HK-2 (cell line): ENCODE measurements at regions not wholly inside any gene's neighbourhood (a gene's known extent, or its start where the extent isn't known, plus 50 kb on each side); places are given as distances from the start of the nearest gene placed in this dataset.

Experiments used
- DNase-seq: peaks from one replicate; pipeline ENCODE4 v3.0.0-alpha.2; 2018; ENCODE audit not compliant: unreplicated experiment

GRCh38 chr6:14925699-14926026 is 320.2 kb upstream of the JARID2 start:
- DNase-seq: no peak

- DNase-seq: no peak
These were observed 318.5 kb upstream of the JARID2 start for GRCh38 chr6:14927398-14927797.

DNA sequence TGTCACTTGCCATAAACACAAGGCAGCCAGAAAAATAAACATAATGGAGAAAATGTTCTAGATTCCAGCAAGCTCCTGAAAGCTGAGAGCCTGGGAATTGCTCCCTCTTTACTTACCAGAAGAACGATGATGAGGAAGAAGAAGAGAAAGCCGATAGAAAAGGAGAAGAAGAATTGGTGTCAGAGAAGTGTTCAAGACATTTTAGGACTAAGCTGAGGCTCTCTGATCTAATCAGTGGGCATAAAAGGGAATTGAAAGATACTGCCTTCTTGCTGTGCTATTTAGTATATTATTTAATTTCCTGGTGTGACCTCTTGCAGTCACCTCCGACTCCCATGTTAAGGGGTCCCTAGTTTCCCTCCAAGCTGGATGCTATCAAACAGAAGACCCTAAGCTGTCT is 316.6 kb upstream of the JARID2 start:
- DNase-seq: no peak

- DNase-seq: no peak
These were observed 315.4 kb upstream of the JARID2 start for GRCh38 chr6:14930366-14930989.

DNA sequence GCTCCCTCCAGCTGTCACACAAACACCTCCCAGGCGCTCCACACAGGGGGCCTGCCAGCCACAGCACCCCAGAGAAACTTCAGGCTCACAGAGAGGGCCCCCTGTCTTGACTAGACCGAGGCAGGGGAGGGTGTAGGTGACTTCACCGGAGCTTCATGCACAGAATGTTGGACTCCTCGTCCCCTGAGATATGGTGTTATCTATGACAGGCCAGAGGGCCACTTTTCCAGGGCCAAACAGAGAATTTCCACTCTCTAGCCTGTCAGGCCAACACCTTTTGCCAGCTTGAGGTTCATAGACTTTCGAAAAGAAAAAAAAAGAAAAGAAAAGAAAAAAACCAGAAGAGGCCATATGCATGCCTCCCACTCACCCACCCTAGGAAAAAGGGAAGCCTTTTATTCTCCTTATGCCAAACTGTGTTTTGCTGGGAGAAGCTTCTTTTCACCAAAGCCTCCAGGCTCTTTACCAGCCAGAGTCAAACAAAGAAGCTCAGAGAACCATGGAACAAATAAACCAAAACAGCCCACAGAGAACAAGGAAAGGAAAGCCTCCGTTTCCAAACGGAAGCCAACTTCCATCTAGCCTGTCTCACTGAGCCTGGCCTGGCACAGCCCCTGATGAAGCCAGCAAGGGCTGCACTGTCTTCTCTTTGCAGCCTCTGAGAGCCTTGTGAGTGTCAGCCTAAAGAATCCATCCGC is 313.2 kb upstream of the JARID2 start:
- no peak for DNase-seq

DNA sequence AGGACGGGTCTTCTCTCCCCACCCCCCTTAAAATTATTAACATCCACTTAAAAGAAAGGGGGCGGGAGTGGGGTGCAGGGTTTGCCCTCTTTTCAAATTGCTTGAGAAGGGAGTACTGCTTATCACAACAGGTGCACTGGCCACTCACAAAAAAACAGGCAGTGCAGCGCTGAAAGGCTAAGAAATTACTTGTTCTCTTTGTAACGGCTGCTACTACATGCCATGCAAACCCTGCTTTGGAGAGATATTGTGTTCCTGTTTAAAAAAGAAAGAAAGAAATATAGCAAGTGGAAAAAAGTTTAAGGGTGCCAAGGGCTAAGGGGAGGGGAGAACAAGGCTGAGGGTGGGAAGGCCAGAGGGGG is 312.7 kb upstream of the JARID2 start:
- no peak for DNase-seq

GRCh38 chr6:14934013-14934412 is 311.9 kb upstream of the JARID2 start:
- DNase-seq: no peak

GRCh38 chr6:14934844-14935243 is 311.0 kb upstream of the JARID2 start:
- DNase-seq: no peak

DNA sequence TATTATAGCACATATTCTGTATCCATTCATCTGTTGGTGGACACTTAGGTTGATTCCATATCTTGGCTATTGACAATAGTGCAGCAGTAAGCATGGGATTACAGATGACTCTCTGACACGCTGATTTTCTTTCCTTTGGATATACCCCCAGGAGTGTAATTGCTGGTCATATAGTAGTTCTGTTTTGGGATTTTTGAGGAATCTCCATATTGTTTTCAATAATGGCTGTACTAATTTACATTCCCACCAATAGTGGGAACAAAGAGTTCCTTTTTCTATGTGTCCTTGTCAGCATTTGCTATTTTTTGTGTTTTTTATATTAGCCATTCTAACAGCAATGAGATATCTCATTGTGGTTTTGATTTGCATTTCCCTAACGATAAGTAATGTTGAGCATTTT is 309.0 kb upstream of the JARID2 start:
- DNase-seq: no peak

DNA sequence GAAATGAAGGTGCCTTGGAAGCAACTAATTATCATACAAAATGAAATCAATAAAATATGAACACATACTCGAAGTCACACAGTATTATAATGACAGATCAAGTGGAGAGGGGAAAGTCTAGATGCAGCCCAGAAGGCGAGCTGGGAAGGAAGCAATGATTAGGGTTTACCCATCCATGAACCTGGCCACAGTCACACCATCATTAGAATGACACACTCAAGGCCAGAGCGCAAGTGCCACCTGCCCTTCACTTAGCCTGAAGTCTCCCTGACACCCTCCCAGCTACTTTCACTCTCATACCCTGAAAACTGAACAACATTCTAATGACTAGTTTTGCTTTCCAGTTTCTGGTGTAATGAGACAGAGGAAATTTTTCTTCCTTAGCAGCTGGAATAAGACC is 302.8 kb upstream of the JARID2 start:
- no peak for DNase-seq

DNA sequence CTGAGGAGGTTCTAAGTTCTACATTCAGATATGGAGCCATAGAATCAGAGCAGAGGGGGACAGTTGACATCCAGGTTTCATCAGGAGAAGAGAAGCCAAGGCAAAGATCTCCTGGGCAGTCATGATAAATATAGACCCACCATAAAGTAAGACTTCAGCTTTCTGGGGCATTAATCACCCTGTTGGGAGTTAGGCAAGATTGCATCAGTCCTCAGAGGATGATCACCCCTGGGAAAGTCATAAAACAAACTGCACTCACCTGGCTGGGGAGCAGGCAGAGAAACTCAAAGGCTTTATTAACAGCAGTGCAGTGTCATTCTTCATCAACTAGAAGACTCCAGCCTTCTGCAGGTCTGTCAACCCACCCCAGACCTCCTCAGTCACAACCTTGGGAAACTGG is 301.3 kb upstream of the JARID2 start:
- DNase-seq: no peak

DNA sequence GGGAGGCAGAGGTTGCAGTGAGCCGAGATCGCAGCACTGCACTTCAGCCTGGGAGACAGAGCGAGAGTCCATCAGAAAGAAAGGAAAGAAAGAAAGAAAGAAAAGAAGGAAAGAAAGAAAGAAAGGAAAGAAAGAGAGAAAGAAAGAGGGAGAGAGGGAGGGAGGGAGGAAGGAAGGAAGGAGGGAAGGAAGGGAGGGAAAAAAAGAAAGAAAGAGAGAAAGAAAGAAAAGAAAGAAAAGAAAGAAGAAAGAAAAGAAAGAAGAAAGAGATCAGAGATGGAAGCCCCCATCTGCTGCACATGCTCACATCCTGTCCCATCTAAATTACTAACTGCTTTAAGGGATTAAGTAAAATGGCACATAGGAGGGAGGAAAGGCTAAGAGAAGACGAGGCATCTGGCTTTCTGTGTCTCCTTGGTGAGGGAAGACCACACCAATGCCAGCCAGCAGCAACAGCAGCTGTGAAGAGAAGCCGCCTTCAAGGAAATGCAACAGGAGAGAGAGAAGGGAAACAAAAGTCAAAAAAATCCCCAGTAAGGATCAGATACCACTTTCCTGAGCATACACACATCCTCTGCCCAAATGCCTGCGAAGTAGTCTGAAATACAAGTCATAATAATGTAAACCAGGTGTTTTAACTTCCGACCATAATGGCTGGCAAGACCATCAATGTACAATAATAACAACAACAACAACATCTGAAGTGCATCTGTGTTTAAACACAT is 300.2 kb upstream of the JARID2 start:
- DNase-seq: no peak

GRCh38 chr6:14946753-14947152 is 299.1 kb upstream of the JARID2 start:
- no peak for DNase-seq

DNA sequence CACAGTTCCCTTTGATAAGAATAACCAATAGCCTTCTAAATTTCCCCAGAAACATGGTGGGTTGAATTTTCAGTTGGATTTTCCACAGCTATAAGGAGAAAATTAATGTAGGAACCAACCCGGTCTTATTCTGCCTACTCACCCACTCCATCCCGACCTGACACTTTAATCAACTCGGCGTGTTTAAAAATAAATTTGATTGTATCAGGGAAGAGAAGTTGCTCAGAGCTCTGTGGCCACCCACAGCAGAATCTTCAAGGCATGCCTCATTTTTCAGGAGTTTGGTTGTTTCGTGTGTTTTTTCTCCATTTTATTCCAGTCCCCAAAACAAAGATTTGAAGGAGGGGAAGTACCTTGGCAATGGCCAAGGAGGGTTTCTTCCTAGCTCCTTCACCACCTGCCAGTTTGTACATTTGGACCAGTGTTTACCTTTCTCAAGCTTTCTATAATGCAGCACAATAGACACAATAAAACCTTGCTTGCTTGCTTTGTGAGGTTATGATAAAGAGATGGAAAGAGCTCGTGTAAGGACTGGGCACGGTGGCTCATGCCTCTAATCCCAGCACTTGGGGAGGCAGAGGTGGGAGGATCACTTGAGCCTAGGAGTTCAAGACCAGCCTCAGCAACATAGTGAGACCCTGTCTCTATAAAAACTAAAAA is 297.2 kb upstream of the JARID2 start:
- no peak for DNase-seq

DNA sequence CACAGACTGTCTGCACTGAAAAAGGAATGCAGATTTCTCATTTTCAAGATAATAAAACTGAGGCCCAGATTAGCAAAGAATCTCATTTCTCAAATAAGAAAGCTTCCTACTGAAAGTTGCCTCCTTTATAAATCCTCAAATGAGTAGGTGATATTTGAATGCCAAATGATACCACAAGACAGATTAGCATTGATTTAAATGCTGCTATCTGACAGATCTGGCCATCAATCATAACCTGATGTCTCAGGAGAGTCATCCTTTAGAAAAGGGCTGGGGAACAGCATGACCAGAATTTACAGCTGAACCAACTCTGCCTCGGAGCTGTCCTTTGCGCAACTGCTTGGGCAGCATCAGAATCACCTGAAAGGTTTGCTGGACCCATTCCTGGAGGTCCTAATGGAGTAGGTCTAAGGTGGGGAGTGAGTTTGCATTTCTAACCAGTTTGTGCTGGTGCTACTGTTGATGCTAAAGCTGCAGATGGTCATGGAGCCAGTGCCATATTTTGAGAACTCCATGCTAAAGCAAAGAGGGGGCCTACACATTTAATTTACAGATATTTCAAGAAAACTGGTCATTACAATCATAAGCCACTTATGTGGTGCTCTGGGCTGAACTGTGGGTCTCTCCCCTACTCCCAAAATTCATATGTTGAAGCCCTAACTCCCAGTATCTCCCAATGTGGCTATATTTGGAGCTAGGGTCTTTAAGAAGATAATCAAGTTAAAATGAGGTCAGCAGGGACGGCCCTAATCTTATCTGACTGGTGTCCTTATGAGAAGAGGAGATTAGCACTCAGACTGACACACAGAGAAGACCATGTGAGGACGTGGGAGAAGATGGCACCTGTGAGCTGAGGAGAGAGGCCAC is 295.5 kb upstream of the JARID2 start:
- no peak for DNase-seq

GRCh38 chr6:14950970-14951276 is 294.9 kb upstream of the JARID2 start:
- no peak for DNase-seq

- no peak for DNase-seq
These were observed 294.2 kb upstream of the JARID2 start for GRCh38 chr6:14951704-14952103.

- DNase-seq: no peak
These were observed 292.0 kb upstream of the JARID2 start for GRCh38 chr6:14953836-14954235.

DNA sequence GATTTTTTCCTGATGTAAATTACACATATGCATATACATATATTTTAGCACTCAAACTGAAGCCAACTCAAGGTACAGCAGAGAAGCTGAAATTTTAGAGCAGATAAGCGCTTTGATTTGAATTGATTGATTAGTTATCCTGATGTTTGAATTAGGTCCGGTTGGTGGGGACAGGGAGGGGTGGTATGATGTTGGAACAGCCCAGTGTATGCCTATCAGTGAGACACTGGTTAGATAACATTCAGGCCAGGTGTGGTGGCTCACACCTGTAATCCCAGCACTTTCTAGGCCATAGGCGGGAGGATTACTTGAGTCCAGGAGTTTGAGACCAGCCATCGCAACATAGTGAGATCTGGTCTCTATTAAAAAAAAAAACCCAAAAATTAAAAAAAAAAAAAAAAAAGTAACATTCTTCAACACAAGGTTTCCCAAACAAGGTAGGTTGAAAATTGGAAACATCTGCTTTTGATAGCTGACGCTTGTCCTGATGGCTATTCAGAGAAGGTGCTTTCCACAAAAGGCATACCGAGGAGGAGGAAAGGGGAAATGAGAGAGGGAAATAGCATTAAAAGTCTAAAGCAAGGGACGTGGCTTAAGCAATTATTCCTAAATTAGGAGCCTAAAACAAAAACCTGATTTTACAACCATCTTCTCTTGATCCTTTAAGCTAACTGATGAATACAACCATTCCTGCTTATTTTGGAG is 288.4 kb upstream of the JARID2 start:
- no peak for DNase-seq

GRCh38 chr6:14959324-14959885 is 286.5 kb upstream of the JARID2 start:
- DNase-seq: no peak
